ENCODE measurements at regions not wholly inside any gene's neighbourhood (a gene's known extent, or its start where the extent isn't known, plus 50 kb on each side); places are given as distances from the start of the nearest gene placed in this dataset.

- no peak overlapping the region for H2BK15ac ChIP-seq (ENCODE audit: low read depth, low read length)
- H3K27ac ChIP-seq (ENCODE audit: insufficient read depth, low read length): no peak overlapping the region
- H2BK5ac ChIP-seq (ENCODE audit: low read depth, low read length, poor library complexity, severe bottlenecking): no peak overlapping the region
- 20% methylated on average over 1 of the region's 5 CpGs; no CpG with 5 or more reads in 1 of the 2 experiments for WGBS, 2 experiments (ENCODE audit: extremely low coverage in 2 of 2, insufficient read length in 1 of 2)
- H3K9me1 ChIP-seq (ENCODE audit: insufficient read depth, low read length): no peaks in the 10 kb centered on the region; the same call in 1 of the 2 replicates
- POLR2A ChIA-PET (ENCODE audit: unreplicated experiment): no interaction called here
- no peak overlapping the region; the same call in 1 of the 2 replicates for H3K18ac ChIP-seq (ENCODE audit: low read depth, low read length)
- in situ Hi-C loops (cut with MboI; ENCODE audit: low sequenced_read_pairs): no loop called here
- no peak overlapping the region for H2BK20ac ChIP-seq (ENCODE audit: low read depth, low read length)
- H4K8ac ChIP-seq (ENCODE audit: low read depth in 2 of 2, low read length in 2 of 2): no peak overlapping the region
- no peak overlapping the region for H2AK5ac ChIP-seq (ENCODE audit: low read depth, low read length)
- intact Hi-C loops (cut with micrococcal nuclease): no loop called here
- H3K14ac ChIP-seq (replicated peaks; ENCODE audit: low read depth, low read length): no peak overlapping the region
- no peak overlapping the region for H2AFZ ChIP-seq (replicated peaks; ENCODE audit: low read length, poor library complexity)
- DNase-seq (no peak), ATAC-seq (ENCODE audit: low read depth) (no peak)
- H2AK9ac ChIP-seq (replicated peaks; ENCODE audit: low read depth, low read length, poor library complexity): no peak overlapping the region
- H3K9ac ChIP-seq (ENCODE audit: low read depth, low read length): no peak overlapping the region
- peaks cover 3% of the 10 kb centered on the region; the same call in 1 of the 2 replicates for H3K27me3 ChIP-seq (ENCODE audit: control insufficient read depth, insufficient read depth, low read length)
- H2BK120ac ChIP-seq (ENCODE audit: low read depth, low read length): no peak overlapping the region
- H4K20me1 ChIP-seq (ENCODE audit: insufficient read depth, low read length): no peaks in the 10 kb centered on the region
- H3K4me1 ChIP-seq (ENCODE audit: control insufficient read depth, insufficient read depth, low read length): no peaks in the 10 kb centered on the region
- no peak for TF ChIP-seq USF2 (IDR thresholded peaks at IDR 0.05; ENCODE audit: low read depth, low read length)
- no peak for TF ChIP-seq FOS (IDR thresholded peaks at IDR 0.05; ENCODE audit: low read depth, low read length)
- TF ChIP-seq BHLHE40 (IDR thresholded peaks at IDR 0.05; ENCODE audit: low read depth, low read length): no peak
- TF ChIP-seq MAFK (IDR thresholded peaks at IDR 0.05; ENCODE audit: low read depth, low read length): 0 out of 2 replicates have a peak, but pooled peaks have one; percentile 11
- TF ChIP-seq POLR2A (IDR thresholded peaks at IDR 0.05; ENCODE audit: low read depth, low read length): no peak
- no peak for TF ChIP-seq CHD1 (IDR thresholded peaks at IDR 0.05; ENCODE audit: low read depth, low read length)
- TF ChIP-seq RCOR1 (IDR thresholded peaks at IDR 0.05; ENCODE audit: insufficient replicate concordance, low read length): no peak
- TF ChIP-seq NFE2L2 (IDR thresholded peaks at IDR 0.05; ENCODE audit: low read depth, low read length): peak; percentile 69
- no peak overlapping the region for H3K56ac ChIP-seq (ENCODE audit: extremely low read depth, insufficient read depth, low read length)
- H3K23ac ChIP-seq (ENCODE audit: low read depth, low read length): no peak overlapping the region
- no peaks in the 10 kb centered on the region for H3K79me1 ChIP-seq (ENCODE audit: low read depth in 1 of 2, low read length in 2 of 2)
- CTCF ChIA-PET: no interaction called here
- H3K36me3 ChIP-seq (ENCODE audit: control insufficient read depth, insufficient read depth, low read length): no peaks in the 10 kb centered on the region
- H4K91ac ChIP-seq (ENCODE audit: insufficient read depth, low read depth, low read length): no peak overlapping the region
- no peak overlapping the region for H3K4ac ChIP-seq (ENCODE audit: low read depth, low read length)
- BruUV-seq (replicated peaks): no TSS peak
- dilution Hi-C loops (cut with HindIII; ENCODE audit: low sequenced_read_pairs, unreplicated experiment): no loop called here
- no peaks in the 10 kb centered on the region for H3K9me3 ChIP-seq (ENCODE audit: control insufficient read depth, insufficient read depth, low read length)
- H4K5ac ChIP-seq (ENCODE audit: low read depth, low read length): no peak overlapping the region
- no peak overlapping the region for H3K4me3 ChIP-seq (ENCODE audit: insufficient read depth, low read depth, low read length)
- H3K4me2 ChIP-seq (ENCODE audit: low read depth, low read length): no peak overlapping the region
Observed at GRCh38 chr12:58166643-58167042, 225.3 kb downstream of the ATP23 start.
